D721Med (cell line): ENCODE measurements at regions not wholly inside any gene's neighbourhood (a gene's known extent, or its start where the extent isn't known, plus 50 kb on each side); places are given as distances from the start of the nearest gene placed in this dataset.

Source experiments
- DNase-seq: peaks from one replicate; pipeline ENCODE4 v3.0.0; 2011; ENCODE audit warnings: low spot score; ENCODE audit not compliant: insufficient read length
- FAIRE-seq: peaks from 2 replicates; lab custom pipeline; 2011; peaks lifted over from hg19 to GRCh38; lab: Jason Lieb, UNC
- TF ChIP-seq, protein P1 (sequence below): IDR thresholded peaks from 2 replicates; pipeline ENCODE4 v1.5.1; 2012; ENCODE audit warnings: mild to moderate bottlenecking, control low read depth; ENCODE audit not compliant: insufficient read depth; ENCODE audit errors: missing control alignments

DNA sequence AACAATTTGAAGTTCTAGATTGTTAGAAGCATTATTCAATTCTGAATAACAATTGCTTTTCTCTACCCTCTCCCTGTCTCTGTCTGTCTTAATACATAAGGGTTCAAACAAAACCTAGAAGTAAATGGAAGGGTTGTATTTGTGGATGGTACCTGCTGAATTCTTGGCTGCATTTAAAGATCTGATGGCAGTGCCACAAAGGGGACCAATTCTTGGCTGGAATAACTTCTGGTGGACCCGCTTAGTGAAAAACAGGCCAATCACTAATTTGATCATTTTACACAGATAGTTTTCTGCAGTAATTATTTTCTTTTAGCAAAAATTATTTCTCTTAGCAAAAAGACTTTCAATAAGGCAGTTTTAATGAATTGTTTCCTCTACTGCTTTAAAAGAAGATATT, 353.5 kb downstream of the MYCN start:
- TF ChIP-seq, protein P1, sequence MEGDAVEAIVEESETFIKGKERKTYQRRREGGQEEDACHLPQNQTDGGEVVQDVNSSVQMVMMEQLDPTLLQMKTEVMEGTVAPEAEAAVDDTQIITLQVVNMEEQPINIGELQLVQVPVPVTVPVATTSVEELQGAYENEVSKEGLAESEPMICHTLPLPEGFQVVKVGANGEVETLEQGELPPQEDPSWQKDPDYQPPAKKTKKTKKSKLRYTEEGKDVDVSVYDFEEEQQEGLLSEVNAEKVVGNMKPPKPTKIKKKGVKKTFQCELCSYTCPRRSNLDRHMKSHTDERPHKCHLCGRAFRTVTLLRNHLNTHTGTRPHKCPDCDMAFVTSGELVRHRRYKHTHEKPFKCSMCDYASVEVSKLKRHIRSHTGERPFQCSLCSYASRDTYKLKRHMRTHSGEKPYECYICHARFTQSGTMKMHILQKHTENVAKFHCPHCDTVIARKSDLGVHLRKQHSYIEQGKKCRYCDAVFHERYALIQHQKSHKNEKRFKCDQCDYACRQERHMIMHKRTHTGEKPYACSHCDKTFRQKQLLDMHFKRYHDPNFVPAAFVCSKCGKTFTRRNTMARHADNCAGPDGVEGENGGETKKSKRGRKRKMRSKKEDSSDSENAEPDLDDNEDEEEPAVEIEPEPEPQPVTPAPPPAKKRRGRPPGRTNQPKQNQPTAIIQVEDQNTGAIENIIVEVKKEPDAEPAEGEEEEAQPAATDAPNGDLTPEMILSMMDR = no peak
- DNase-seq = no peak
- no peak for FAIRE-seq

DNA sequence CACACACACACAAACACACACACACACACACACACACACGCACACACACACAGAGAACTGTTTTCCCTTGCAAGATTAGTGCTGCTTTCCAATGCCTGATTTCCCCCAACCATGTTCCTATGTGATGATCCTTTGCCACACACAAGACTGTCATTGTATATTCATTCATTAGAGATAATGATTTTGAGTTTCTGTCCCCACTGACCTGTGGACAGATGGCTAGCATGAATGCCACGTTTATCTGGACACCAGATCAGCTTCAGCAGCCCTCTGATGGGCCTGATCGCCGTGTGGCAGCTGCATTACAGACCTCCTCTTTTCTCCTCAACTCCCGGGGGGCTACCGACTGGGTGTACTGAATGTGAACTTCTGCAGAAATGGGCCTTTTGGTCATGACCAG, 353.0 kb downstream of the MYCN start:
- DNase-seq (no peak), FAIRE-seq (no peak)
- TF ChIP-seq, protein P1 = no peak

DNA sequence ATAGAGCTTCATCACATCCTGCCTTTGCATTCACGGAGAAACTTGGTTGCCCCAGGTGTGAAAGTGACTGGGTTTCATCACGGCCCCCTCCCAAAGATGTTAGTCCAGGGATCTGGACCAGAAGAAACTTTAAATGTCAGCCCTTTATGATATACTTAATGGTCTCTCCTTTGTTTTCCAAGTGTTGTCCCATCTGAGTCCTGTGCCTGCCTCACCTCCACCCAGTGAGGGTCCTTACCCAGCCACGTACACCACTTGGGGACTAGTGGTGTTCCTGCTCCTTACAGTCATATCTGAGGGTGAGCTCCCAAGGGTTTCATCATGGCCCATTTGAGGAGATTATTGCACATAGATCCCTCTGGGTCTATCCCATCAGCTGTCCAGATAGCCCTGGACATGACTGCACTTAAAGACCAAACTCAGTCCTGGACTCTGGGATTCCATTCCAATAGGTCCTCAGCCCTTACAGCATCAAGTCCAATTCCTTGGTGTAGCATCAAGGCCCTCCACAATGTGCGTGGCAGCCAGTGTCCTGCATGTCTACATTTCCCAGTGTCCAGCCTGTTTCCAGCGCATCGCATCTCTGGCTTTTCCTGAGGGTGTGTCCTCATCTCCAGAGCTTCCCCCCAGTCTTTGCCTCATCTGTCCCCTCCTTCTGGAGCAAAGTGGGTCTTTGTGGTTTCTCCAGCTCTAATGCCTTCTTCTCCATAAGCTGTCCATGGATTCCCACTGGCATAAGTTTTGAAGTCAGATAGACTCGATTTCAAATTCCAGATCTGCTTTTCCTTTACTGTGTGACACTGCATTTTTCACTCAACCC, 351.6 kb downstream of the MYCN start:
- DNase-seq = no peak
- FAIRE-seq = no peak

DNA sequence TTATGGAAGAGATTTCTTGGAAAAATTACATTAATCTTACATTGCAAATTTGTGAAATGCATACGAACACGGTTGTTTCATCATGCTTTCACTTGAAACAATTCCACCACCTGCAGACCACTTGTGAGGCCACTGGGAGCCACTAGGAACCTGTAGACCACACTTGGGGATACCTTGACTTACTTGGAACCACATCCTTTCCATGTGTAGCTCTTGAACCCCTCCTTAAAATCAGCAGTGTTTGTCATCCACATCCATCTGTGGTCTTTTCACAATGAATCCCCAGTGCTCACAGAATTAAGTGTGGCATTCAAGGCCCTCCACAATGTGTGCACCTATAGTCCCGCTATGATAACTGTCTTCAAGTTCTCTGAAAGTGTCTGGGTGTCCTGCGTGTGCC, 350.9 kb downstream of the MYCN start:
- DNase-seq (no peak), FAIRE-seq (no peak)
- TF ChIP-seq, protein P1 = no peak

More for the DNA sequence above, 351.6 kb downstream of the MYCN start:
- TF ChIP-seq, protein P1 = no peak

DNA sequence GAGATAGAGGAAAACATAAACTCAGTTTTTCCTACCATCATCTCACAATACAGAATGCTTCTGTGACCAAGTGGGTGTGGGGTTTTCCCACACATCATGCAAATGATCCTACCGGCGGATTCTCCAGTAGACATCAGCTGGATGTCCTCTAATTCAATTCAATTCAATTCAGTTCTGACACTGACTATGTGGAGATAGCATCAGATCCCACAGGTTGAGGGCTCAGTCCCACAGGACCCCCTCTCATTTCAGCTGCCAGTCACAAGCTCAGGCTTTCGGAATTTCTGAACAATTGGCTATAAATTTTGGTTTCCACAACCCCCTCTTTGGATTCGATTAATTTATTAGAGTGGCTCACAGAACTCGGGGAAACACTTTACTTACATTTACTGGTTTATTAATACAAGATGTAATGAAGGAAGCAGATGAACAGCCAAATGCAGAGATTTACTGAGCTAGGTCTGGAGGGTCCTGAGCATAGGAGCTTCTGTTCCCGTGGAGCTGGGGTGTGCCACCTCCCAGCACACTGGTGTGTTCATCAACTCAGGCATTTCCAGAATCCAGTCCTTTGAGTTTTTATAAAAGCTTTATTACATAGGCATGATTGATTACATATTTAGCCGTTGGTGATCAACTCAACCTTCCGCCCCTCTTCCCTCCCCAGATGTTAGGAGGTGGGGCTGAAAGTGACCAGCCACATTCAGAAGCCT, 350.1 kb downstream of the MYCN start:
- DNase-seq = no peak
- TF ChIP-seq, protein P1 = no peak
- FAIRE-seq = no peak

DNA sequence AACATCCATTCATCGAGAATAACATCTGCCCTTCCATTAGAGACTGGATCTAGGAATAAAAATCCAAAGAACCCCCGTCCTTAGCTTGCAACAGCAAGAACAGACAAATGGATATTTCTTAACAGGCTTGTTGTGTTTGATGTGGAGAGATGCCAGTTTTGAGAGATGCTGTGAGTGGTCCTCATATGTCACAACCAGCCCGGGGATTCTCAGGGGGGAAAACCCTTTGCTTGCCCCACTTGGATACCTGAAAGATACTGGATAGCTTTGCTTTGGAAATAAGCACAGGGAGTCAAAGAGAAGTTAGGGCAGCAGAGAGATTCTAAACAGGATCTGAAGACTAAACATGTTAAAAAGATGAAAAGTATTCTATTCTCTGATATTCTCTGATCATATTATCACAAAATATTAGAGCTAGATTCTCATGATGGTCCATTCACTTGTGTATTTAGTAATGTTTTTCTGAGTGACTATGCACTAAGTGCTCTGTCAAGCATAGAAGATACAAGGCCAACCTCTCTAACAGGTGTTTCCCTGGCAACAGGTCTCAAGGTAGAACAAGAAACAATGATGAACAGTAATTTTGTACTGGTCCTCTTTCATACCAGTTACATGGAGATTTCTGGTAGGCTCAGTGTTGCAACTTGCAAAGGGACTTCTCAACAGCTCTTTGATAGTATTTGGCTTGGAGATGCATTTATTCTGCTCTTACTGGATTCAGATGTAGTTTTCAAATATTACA, 348.2 kb downstream of the MYCN start:
- FAIRE-seq (no peak), DNase-seq (no peak)
- TF ChIP-seq, protein P1 = no peak
